ENCODE measurements at regions not wholly inside any gene's neighbourhood (a gene's known extent, or its start where the extent isn't known, plus 50 kb on each side); places are given as distances from the start of the nearest gene placed in this dataset.

- TF ChIP-seq, protein P1, sequence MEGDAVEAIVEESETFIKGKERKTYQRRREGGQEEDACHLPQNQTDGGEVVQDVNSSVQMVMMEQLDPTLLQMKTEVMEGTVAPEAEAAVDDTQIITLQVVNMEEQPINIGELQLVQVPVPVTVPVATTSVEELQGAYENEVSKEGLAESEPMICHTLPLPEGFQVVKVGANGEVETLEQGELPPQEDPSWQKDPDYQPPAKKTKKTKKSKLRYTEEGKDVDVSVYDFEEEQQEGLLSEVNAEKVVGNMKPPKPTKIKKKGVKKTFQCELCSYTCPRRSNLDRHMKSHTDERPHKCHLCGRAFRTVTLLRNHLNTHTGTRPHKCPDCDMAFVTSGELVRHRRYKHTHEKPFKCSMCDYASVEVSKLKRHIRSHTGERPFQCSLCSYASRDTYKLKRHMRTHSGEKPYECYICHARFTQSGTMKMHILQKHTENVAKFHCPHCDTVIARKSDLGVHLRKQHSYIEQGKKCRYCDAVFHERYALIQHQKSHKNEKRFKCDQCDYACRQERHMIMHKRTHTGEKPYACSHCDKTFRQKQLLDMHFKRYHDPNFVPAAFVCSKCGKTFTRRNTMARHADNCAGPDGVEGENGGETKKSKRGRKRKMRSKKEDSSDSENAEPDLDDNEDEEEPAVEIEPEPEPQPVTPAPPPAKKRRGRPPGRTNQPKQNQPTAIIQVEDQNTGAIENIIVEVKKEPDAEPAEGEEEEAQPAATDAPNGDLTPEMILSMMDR (IDR thresholded peaks at IDR 0.05): no peak
- no peak for TF ChIP-seq POLR2A (IDR thresholded peaks at IDR 0.05)
Measured at GRCh38 chr12:77372026-77372425, 306.7 kb upstream of the E2F7 start.

All from adrenal gland (tissue), 5 donors.